Esophagus muscularis mucosa (tissue), 4 donors: ENCODE measurements at regions not wholly inside any gene's neighbourhood (a gene's known extent, or its start where the extent isn't known, plus 50 kb on each side); places are given as distances from the start of the nearest gene placed in this dataset.

Source experiments
- DNase-seq: peaks from one replicate; pipeline ENCODE4 v3.0.0-alpha.2; 2017; ENCODE audit errors: extremely low spot score
- H3K27ac ChIP-seq, 4 donors: fragments of 200-600 bp; sonication (generic); replicated peaks in 1 of 4; 1 replicate in 3 of 4; 2 replicates in 1 of 4; pipeline ENCODE4 v1.5.1; 2016 to 2019; ENCODE audit warnings: mild to moderate bottlenecking in 1 of 4
- H3K27me3 ChIP-seq, 4 donors: fragments of 200-600 bp; sonication (generic); one replicate each; pipeline versions ENCODE4 v1.5.1 to v1.6.0; 2016 to 2019
- H3K36me3 ChIP-seq, 4 donors: fragments of 200-600 bp; sonication (generic); one replicate each; pipeline ENCODE4 v1.5.1; 2016 to 2019
- H3K4me1 ChIP-seq, 4 donors: fragments of 200-600 bp; sonication (generic); one replicate each; pipeline ENCODE4 v1.5.1; 2016 to 2019
- H3K4me3 ChIP-seq, 4 donors: fragments of 200-600 bp; sonication (generic); 1 replicate in 2 of 4; 2 replicates in 2 of 4; pipeline ENCODE4 v1.5.1; 2016 to 2019; ENCODE audit warnings: mild to moderate bottlenecking in 4 of 4, moderate library complexity in 1 of 4
- H3K9me3 ChIP-seq, 4 donors: fragments of 200-600 bp; sonication (generic); 1 replicate in 3 of 4; 2 replicates in 1 of 4; pipeline ENCODE4 v1.5.1; 2016 to 2019
- CTCF ChIP-seq, 3 experiments: fragments of 200-600 bp in 2 of 3; fragments of 450-650 bp in 1 of 3; sonication (generic) in 2 of 3; IDR thresholded peaks; one replicate each; pipeline ENCODE4 v1.5.1; 2017 to 2019; ENCODE audit warnings: antibody characterized with exemption in 3 of 3, mild to moderate bottlenecking in 2 of 3, moderate library complexity in 1 of 3
- EP300 ChIP-seq: sonication (generic); formaldehyde crosslinking; IDR thresholded peaks from one replicate; pipeline ENCODE4 v1.6.1; 2017; ENCODE audit warnings: antibody characterized with exemption
- POLR2A ChIP-seq: fragments of 450-650 bp; IDR thresholded peaks from one replicate; pipeline ENCODE4 v1.6.1; 2017; ENCODE audit warnings: antibody characterized with exemption, moderate library complexity, mild to moderate bottlenecking, low read depth
- POLR2AphosphoS5 ChIP-seq, 2 donors: sonication (generic); formaldehyde crosslinking; IDR thresholded peaks; one replicate each; pipeline ENCODE4 v1.6.1; 2017; ENCODE audit warnings: antibody characterized with exemption in 2 of 2
- WGBS: methylation state at CpG from one replicate; pipeline ENCODE4 v1.1.5; 2018; 5-methylcytosine and 5-hydroxymethylcytosine counted together
- intact Hi-C: fragments of 100-400 bp; cut with DNase I; formaldehyde crosslinking; loops from one replicate; pipeline ENCODE4 v1.15.1; 2023

- Histone ChIP-seq H3K9me3 (no peaks in the 10 kb centered on the region), H3K4me1 (peaks cover 0 to 11% (median 2%) of the 10 kb centered on the region in 4 donors), H3K27ac (no peak overlapping the region), H3K36me3 (no peaks in the 10 kb centered on the region), H3K27me3 (no peaks in the 10 kb centered on the region), H3K4me3 (no peak overlapping the region)
- TF ChIP-seq EP300, result no peak
- TF ChIP-seq CTCF (IDR thresholded peaks at IDR 0.05), result no peak
- no peak for TF ChIP-seq POLR2A
- TF ChIP-seq POLR2AphosphoS5 (IDR thresholded peaks at IDR 0.05), result no peak
- 84% methylated on average over 2 of the region's 2 CpGs for WGBS
- intact Hi-C loops, result loop anchor here (5.0 kb wide), 1 partner anchor 1216 kb away; no protein-coding TSS in a partner anchor
- DNase-seq, result no peak
Measured at GRCh38 chr10:51000976-51001375, 73.3 kb upstream of the PRKG1 start.

- intact Hi-C loops, result loop anchor here (5.0 kb wide), 1 partner anchor 1216 kb away; no protein-coding TSS in a partner anchor
- H3K9me3 ChIP-seq, result no peaks in the 10 kb centered on the region
- no peak overlapping the region for H3K27ac ChIP-seq
- DNase-seq, result no peak
- H3K27me3 ChIP-seq, result no peaks in the 10 kb centered on the region
- H3K4me3 ChIP-seq, result no peak overlapping the region
- TF ChIP-seq CTCF (IDR thresholded peaks at IDR 0.05) (peak; percentile 51 to 67 (median 64)), POLR2A (no peak)
- H3K4me1 ChIP-seq, result peaks cover 0 to 11% (median 2%) of the 10 kb centered on the region in 4 donors
- no peaks in the 10 kb centered on the region for H3K36me3 ChIP-seq
- 3% methylated on average over 1 of the region's 1 CpG for WGBS
Measured at GRCh38 chr10:51001587-51001986, 72.7 kb upstream of the PRKG1 start.

- Histone ChIP-seq H3K4me3 (no peak overlapping the region), H3K4me1 (peaks cover 0 to 11% (median 2%) of the 10 kb centered on the region in 4 donors), H3K9me3 (no peaks in the 10 kb centered on the region), H3K27me3 (no peaks in the 10 kb centered on the region), H3K27ac (no peak overlapping the region), H3K36me3 (no peaks in the 10 kb centered on the region)
- TF ChIP-seq EP300 (no peak), POLR2AphosphoS5 (IDR thresholded peaks at IDR 0.05) (no peak), CTCF (IDR thresholded peaks at IDR 0.05) (no peak), POLR2A (no peak)
- 82% methylated on average over 1 of the region's 1 CpG for WGBS
- DNase-seq, result no peak
- intact Hi-C loops, result loop anchor here (5.0 kb wide), 1 partner anchor 1215 kb away; no protein-coding TSS in a partner anchor
Measured at GRCh38 chr10:51002469-51002868, 71.8 kb upstream of the PRKG1 start.

GRCh38 chr10:51004776-51005175, 69.5 kb upstream of the PRKG1 start:
- Histone ChIP-seq H3K27ac (no peak overlapping the region), H3K27me3 (no peaks in the 10 kb centered on the region), H3K36me3 (no peaks in the 10 kb centered on the region), H3K4me1 (peaks cover 0 to 7% (median 2%) of the 10 kb centered on the region in 4 donors), H3K4me3 (no peak overlapping the region), H3K9me3 (no peaks in the 10 kb centered on the region)
- intact Hi-C loops, result loop anchor here (5.0 kb wide), 2 partner anchors 423 to 1213 kb away; no protein-coding TSS in a partner anchor
- DNase-seq, result no peak
- WGBS, result 83% methylated on average over 3 of the region's 3 CpGs
- no peak for TF ChIP-seq POLR2A
- TF ChIP-seq POLR2AphosphoS5 (IDR thresholded peaks at IDR 0.05), result no peak
- TF ChIP-seq CTCF (IDR thresholded peaks at IDR 0.05), result no peak
- no peak for TF ChIP-seq EP300

- 73% methylated on average over 4 of the region's 4 CpGs for WGBS
- Histone ChIP-seq H3K9me3 (no peaks in the 10 kb centered on the region), H3K27me3 (no peaks in the 10 kb centered on the region), H3K4me1 (peaks cover 0 to 7% (median 2%) of the 10 kb centered on the region in 4 donors), H3K27ac (no peak overlapping the region), H3K4me3 (no peak overlapping the region), H3K36me3 (no peaks in the 10 kb centered on the region)
- intact Hi-C loops, result loop anchor here (5.0 kb wide), 1 partner anchor 422 kb away; no protein-coding TSS in a partner anchor
- no peak for DNase-seq
- no peak for TF ChIP-seq POLR2AphosphoS5 (IDR thresholded peaks at IDR 0.05)
Measured at GRCh38 chr10:51005551-51005950, 68.7 kb upstream of the PRKG1 start.
